ENCODE measurements at regions not wholly inside any gene's neighbourhood (a gene's known extent, or its start where the extent isn't known, plus 50 kb on each side); places are given as distances from the start of the nearest gene placed in this dataset.
"Not testable (repeated sequence)": the region's sequence is repeated elsewhere in the genome, so short reads cannot be mapped to it uniquely, and the experiment has no call there.

- no peak for DNase-seq (ENCODE audit: low read depth in 2 of 2)
Observed at GRCh38 chr14:40713387-40713786, 893.3 kb upstream of the LRFN5 start.

- no peak for DNase-seq (ENCODE audit: low read depth in 2 of 2)
Observed at GRCh38 chr14:40697231-40697630, 909.4 kb upstream of the LRFN5 start.

- no peak for DNase-seq (ENCODE audit: low read depth in 2 of 2)
Observed at GRCh38 chr14:40694023-40694422, 912.7 kb upstream of the LRFN5 start.

DNA sequence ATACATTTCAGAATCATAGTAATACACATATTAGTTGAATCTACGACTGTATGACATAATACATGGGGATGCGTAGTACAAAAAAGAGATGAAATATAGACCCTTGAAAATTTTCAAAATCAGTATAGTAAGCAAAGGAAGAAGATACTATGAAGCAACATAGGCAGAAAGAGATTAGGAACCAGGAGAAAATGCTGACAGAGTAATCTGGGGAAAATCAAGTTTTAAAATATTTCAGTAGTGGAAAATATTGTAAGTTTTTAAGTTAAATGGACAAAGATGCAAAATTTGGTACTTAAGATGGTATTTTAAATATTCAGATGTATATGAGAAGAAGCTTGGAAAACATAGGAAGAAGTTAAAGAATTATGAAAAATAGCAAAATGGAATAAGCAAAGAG lies 915.6 kb upstream of the LRFN5 start:
- DNase-seq (ENCODE audit: low read depth in 2 of 2): no peak

- no peak for DNase-seq (ENCODE audit: low read depth in 2 of 2)
Observed at GRCh38 chr14:40685764-40686163, 920.9 kb upstream of the LRFN5 start.

GRCh38 chr14:40684328-40684727 lies 922.3 kb upstream of the LRFN5 start:
- no peak for DNase-seq (ENCODE audit: low read depth in 2 of 2)

GRCh38 chr14:40682131-40682913 lies 924.4 kb upstream of the LRFN5 start:
- DNase-seq (ENCODE audit: low read depth in 2 of 2): no peak

DNA sequence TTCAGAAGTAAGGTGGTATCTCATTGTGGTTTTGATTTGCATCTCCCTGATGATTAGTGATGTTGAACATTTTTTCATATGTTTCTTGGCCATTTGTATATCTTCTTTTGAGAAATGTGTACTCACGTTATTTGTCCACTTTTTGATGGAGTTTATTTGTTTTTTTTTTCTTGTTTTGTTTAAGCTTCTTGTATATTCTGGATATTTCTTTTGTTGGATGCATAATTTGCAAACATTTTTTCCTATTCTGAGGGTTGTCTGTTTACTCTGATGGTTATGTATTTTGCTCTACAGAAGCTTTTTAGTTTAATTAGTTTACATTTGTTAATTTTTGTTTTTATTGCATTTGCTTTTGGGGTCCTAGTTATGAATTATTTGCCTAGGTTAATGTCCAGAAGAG lies 927.4 kb upstream of the LRFN5 start:
- no peak for DNase-seq (ENCODE audit: low read depth in 2 of 2)

DNA sequence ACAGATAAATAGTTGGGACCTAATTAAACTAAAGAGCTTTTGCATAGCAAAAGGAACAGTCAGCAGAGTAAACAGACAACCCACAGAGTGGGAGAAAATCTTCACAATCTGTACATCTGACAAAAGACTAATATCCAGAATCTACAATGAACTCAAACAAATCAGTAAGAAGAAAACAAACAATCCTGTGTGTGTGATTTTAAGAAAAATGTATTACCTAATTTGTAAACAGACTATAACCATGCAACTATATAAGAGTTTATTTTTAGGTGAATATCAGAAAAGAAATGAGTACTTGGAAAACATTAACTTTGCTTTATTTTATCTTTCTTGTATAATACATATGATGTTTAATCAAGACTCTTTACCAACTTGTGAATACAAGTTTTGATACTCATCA lies 929.5 kb upstream of the LRFN5 start:
- DNase-seq (ENCODE audit: low read depth in 2 of 2): not testable (repeated sequence)

GRCh38 chr14:40674502-40674901 lies 932.2 kb upstream of the LRFN5 start:
- DNase-seq (ENCODE audit: low read depth in 2 of 2): no peak

DNA sequence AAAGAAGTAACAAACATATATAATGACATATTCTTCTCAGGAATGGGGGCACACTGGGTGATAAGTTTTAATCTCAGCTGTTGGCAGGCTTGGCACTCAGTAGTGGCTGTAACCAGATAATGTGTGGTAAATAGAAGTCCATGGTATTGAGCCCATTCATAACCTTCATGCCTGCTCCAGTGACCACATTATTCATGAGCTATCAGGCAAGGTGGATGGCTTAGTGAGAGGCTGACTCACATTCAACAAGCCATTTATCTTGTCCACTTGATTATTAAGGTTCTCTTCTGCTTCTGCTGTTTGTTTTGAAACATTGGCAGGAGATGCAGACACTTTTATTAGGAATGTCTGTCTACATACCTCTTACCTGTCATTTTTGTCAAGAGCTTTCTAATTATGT lies 950.4 kb upstream of the LRFN5 start:
- no peak for DNase-seq (ENCODE audit: low read depth in 2 of 2)

- DNase-seq (ENCODE audit: low read depth in 2 of 2): no peak
Observed at GRCh38 chr14:40652089-40652691, 954.5 kb upstream of the LRFN5 start.

DNA sequence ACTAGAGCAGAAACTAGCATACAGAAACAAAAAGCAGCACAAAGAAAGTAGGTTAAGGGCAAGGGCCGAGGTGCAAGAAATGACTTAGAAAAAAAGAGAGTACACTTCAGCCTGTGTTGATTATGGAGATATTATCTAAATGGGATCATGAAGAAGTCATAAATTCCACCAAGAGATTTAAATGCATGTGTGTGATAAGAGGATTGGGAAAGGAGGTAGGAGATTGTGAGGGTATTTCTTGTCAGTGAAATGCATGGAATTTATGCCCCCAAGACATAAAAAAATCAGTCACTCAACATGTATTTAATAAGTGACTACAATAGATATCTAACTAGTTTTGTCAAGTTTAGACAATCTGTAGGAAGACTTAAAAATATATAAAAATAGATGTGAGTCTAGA lies 976.2 kb upstream of the LRFN5 start:
- DNase-seq (ENCODE audit: low read depth in 2 of 2): no peak

- DNase-seq (ENCODE audit: low read depth in 2 of 2): not testable (repeated sequence)
Observed at GRCh38 chr14:40629551-40630137, 977.0 kb upstream of the LRFN5 start.

DNA sequence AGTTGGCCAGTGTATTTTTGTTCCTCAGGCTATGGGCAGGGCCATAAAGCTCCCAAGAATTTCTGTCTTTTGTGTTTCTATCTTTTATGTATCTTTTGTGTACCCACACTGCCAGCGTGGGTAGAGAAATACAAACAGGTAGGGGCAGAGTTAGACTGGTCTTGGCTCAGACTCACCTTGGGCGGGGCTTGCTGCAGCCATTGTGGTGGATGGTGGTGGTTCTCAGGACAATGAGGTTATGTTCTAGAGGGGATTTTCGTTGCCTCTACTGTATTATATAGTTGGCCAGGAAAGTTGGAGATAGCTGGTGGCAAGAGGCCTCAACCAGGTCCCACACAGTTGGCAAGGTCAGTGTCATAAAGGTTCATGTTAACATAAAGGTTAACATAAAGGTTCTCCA lies 977.5 kb upstream of the LRFN5 start:
- no peak for DNase-seq (ENCODE audit: low read depth in 2 of 2)

- DNase-seq (ENCODE audit: low read depth in 2 of 2): no peak
Observed at GRCh38 chr14:40623643-40624042, 983.0 kb upstream of the LRFN5 start.

DNA sequence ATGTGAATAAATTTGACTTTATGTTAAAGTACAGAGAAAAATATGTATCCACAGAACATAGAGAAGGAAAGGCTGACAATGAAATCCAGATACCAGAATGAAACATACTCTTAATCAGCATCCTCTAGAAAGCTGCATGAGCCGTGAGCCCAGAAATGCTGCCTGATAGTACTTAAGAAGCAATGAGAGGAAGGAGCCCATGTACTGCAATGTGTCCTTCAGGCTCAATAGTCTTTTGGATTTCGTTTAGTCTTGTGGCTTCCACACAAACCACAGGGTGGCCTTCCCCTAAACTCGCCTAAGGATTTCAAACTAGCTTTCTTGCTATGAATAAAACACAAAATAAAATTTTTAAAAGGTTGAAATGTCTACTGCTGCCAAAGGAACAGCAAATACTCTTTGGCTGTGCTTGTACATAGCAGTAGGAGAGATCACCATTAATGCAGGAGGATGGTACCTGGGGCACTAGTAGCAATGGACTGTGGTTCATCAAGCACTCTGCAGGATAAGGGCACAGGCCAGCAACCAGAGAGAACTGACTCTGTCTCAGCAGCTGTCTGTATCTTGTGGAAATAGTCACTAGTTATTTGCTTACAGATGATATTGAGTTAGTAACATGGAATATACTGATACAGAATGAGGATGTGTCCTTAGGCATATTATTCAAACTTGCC lies 988.3 kb upstream of the LRFN5 start:
- no peak for DNase-seq (ENCODE audit: low read depth in 2 of 2)

DNA sequence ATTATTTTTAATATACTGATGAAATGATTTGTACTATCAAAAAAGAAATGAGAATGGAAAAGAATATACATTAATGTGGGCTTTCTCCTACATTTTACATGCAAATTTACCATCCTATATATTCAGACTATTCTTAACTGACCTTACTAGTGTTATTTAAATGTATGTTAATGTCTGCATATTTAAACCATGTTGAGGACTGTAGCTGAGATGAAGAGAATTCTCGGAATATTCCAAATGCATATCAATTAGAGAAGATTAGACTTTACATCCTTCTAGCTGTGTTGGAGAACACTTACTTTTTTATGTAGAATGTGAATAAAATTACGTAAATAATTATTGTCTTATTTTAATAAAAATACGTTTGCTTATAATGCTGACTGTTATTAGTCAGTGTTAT lies 990.1 kb upstream of the LRFN5 start:
- DNase-seq (ENCODE audit: low read depth in 2 of 2): no peak

GRCh38 chr14:40601063-40601462 lies 1005.6 kb upstream of the LRFN5 start:
- no peak for DNase-seq (ENCODE audit: low read depth in 2 of 2)

DNA sequence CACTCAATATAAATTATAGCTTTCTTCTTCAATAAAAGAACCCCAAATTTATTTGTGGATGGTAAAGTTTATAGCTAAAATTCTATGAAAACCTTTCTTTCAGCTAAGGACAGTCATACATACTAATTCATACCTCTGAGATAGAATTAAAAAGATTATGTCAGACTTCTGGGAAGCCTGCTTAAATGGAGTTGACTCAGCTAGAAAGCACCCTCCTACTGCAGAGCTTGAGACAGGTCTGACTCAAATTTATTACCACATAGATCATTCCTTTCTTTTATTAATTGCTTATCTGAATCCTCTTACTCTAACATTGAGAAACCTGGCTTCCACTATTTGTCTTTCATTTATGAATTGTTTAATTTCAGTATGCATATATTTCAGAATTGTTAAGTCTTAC lies 1007.0 kb upstream of the LRFN5 start:
- no peak for DNase-seq (ENCODE audit: low read depth in 2 of 2)

- no peak for DNase-seq (ENCODE audit: low read depth in 2 of 2)
Observed at GRCh38 chr14:40581264-40581663, 1025.4 kb upstream of the LRFN5 start.

GRCh38 chr14:40576880-40577478 lies 1029.7 kb upstream of the LRFN5 start:
- no peak for DNase-seq (ENCODE audit: low read depth in 2 of 2)
